PC-3 (cell line): ENCODE measurements at regions not wholly inside any gene's neighbourhood (a gene's known extent, or its start where the extent isn't known, plus 50 kb on each side); places are given as distances from the start of the nearest gene placed in this dataset.

Experiments
- EZH2 ChIP-seq: fragments of 300-600 bp; sonication (generic); IDR thresholded peaks from one replicate; pipeline ENCODE4 v1.6.1; 2017; ENCODE audit warnings: antibody characterized with exemption, mild to moderate bottlenecking, low read length; ENCODE audit not compliant: unreplicated experiment
- TF ChIP-seq, protein P1 (sequence below): fragments of 300-600 bp; sonication (generic); conservative IDR thresholded peaks from 2 replicates; pipeline ENCODE4 v1.5.1; 2017; ENCODE audit warnings: antibody characterized with exemption, low read depth, mild to moderate bottlenecking, low read length

GRCh38 chr5:118173340-118173739 lies 815.0 kb downstream of the DTWD2 start:
- TF ChIP-seq, protein P1, sequence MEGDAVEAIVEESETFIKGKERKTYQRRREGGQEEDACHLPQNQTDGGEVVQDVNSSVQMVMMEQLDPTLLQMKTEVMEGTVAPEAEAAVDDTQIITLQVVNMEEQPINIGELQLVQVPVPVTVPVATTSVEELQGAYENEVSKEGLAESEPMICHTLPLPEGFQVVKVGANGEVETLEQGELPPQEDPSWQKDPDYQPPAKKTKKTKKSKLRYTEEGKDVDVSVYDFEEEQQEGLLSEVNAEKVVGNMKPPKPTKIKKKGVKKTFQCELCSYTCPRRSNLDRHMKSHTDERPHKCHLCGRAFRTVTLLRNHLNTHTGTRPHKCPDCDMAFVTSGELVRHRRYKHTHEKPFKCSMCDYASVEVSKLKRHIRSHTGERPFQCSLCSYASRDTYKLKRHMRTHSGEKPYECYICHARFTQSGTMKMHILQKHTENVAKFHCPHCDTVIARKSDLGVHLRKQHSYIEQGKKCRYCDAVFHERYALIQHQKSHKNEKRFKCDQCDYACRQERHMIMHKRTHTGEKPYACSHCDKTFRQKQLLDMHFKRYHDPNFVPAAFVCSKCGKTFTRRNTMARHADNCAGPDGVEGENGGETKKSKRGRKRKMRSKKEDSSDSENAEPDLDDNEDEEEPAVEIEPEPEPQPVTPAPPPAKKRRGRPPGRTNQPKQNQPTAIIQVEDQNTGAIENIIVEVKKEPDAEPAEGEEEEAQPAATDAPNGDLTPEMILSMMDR = no peak
- no peak for TF ChIP-seq EZH2
